Smooth muscle cell (in vitro differentiated cells): ENCODE measurements at regions not wholly inside any gene's neighbourhood (a gene's known extent, or its start where the extent isn't known, plus 50 kb on each side); places are given as distances from the start of the nearest gene placed in this dataset.

Source experiments
- DNase-seq: peaks from one replicate; lab custom pipeline; 2025; ENCODE audit not compliant: unreplicated experiment; lab: John Stamatoyannopoulos, UW
- H2AFZ ChIP-seq: fragments of 200-600 bp; sonication (generic); 2 replicates; pipeline ENCODE4 v1.6.0; 2016; ENCODE audit warnings: antibody characterized with exemption, low read depth, mild to moderate bottlenecking
- H3F3A ChIP-seq: fragments of 200-600 bp; sonication (generic); 2 replicates; pipeline ENCODE4 v1.6.0; 2017; ENCODE audit warnings: antibody characterized with exemption, low read depth
- H3K27ac ChIP-seq: fragments of 200-600 bp; sonication (generic); 2 replicates; pipeline ENCODE4 v1.5.1; 2016; ENCODE audit warnings: low read depth, mild to moderate bottlenecking
- H3K27me3 ChIP-seq: fragments of 200-600 bp; sonication (generic); 2 replicates; pipeline ENCODE4 v1.6.1; 2016; ENCODE audit warnings: low read depth, mild to moderate bottlenecking
- H3K36me3 ChIP-seq: fragments of 200-600 bp; sonication (generic); 2 replicates; pipeline ENCODE4 v1.5.1; 2016; ENCODE audit warnings: low read depth
- H3K4me1 ChIP-seq: fragments of 200-600 bp; sonication (generic); 2 replicates; pipeline ENCODE4 v1.5.1; 2016; ENCODE audit warnings: low read depth
- H3K4me2 ChIP-seq: fragments of 200-600 bp; sonication (generic); 2 replicates; pipeline ENCODE4 v1.6.0; 2016; ENCODE audit warnings: mild to moderate bottlenecking
- H3K4me3 ChIP-seq: fragments of 200-600 bp; sonication (generic); 2 replicates; pipeline ENCODE4 v1.5.1; 2016; ENCODE audit warnings: mild to moderate bottlenecking
- H3K79me2 ChIP-seq: fragments of 200-600 bp; sonication (generic); 2 replicates; pipeline ENCODE4 v1.6.0; 2016; ENCODE audit warnings: low read depth, mild to moderate bottlenecking
- H3K9ac ChIP-seq: fragments of 200-600 bp; sonication (generic); 2 replicates; pipeline ENCODE4 v1.6.0; 2016; ENCODE audit warnings: low read depth
- H3K9me3 ChIP-seq: fragments of 200-600 bp; sonication (generic); replicated peaks from 2 replicates; pipeline ENCODE4 v1.5.1; 2016; ENCODE audit warnings: low read depth
- H4K20me1 ChIP-seq: fragments of 200-600 bp; sonication (generic); 2 replicates; pipeline ENCODE4 v1.6.0; 2016; ENCODE audit warnings: low read depth
- CTCF ChIP-seq: fragments of 200-600 bp; sonication (generic); IDR thresholded peaks from 2 replicates; pipeline ENCODE4 v1.5.1; 2017; ENCODE audit warnings: borderline replicate concordance, mild to moderate bottlenecking, antibody characterized with exemption; ENCODE audit not compliant: insufficient read depth, poor library complexity, severe bottlenecking
- WGBS: methylation state at CpG from one replicate; pipeline ENCODE4 v1.1.7; 2016; ENCODE audit warnings: low lambda C conversion rate; 5-methylcytosine and 5-hydroxymethylcytosine counted together

GRCh38 chr3:124455891-124456290 is 274.4 kb upstream of the UMPS start:
- Histone ChIP-seq H3K9ac (no peak overlapping the region), H3F3A (no peaks in the 10 kb centered on the region), H3K27me3 (no peaks in the 10 kb centered on the region), H3K4me2 (no peak overlapping the region), H3K79me2 (no peaks in the 10 kb centered on the region), H2AFZ (no peak overlapping the region), H3K4me3 (no peak overlapping the region), H3K27ac (no peak overlapping the region), H3K36me3 (no peaks in the 10 kb centered on the region), H3K4me1 (no peaks in the 10 kb centered on the region), H3K9me3 (no peaks in the 10 kb centered on the region), H4K20me1 (no peaks in the 10 kb centered on the region)
- no peak for TF ChIP-seq CTCF
- DNase-seq = no peak

GRCh38 chr3:124456506-124456905 is 273.7 kb upstream of the UMPS start:
- H3F3A ChIP-seq = no peaks in the 10 kb centered on the region
- H2AFZ ChIP-seq = no peak overlapping the region
- H3K9ac ChIP-seq = no peak overlapping the region
- no peak overlapping the region for H3K27ac ChIP-seq
- no peaks in the 10 kb centered on the region for H3K79me2 ChIP-seq
- H3K4me1 ChIP-seq = no peaks in the 10 kb centered on the region
- H4K20me1 ChIP-seq = no peaks in the 10 kb centered on the region
- H3K9me3 ChIP-seq = no peaks in the 10 kb centered on the region
- no peak for TF ChIP-seq CTCF
- WGBS = 97% methylated on average over 11 of the region's 11 CpGs
- H3K27me3 ChIP-seq = no peaks in the 10 kb centered on the region
- no peak overlapping the region for H3K4me3 ChIP-seq
- no peak for DNase-seq
- no peak overlapping the region for H3K4me2 ChIP-seq
- H3K36me3 ChIP-seq = no peaks in the 10 kb centered on the region

- no peaks in the 10 kb centered on the region for H3K4me1 ChIP-seq
- no peak for DNase-seq
These were observed 270.6 kb upstream of the UMPS start for GRCh38 chr3:124459678-124460077.

GRCh38 chr3:124461126-124461525 is 269.1 kb upstream of the UMPS start:
- TF ChIP-seq CTCF = no peak
- no peak for DNase-seq
- Histone ChIP-seq H3K4me2 (no peak overlapping the region), H3K27me3 (no peaks in the 10 kb centered on the region), H3F3A (no peaks in the 10 kb centered on the region), H3K36me3 (no peaks in the 10 kb centered on the region), H4K20me1 (no peaks in the 10 kb centered on the region), H3K27ac (no peak overlapping the region), H3K4me1 (no peaks in the 10 kb centered on the region), H2AFZ (no peak overlapping the region), H3K9ac (no peak overlapping the region), H3K4me3 (no peak overlapping the region), H3K79me2 (no peaks in the 10 kb centered on the region), H3K9me3 (no peaks in the 10 kb centered on the region)
- WGBS = 96% methylated on average over 2 of the region's 2 CpGs

More at GRCh38 chr3:124459678-124460077, 270.6 kb upstream of the UMPS start:
- H3K9ac ChIP-seq = no peak overlapping the region
- H3K27me3 ChIP-seq = no peaks in the 10 kb centered on the region
- no peak overlapping the region for H3K4me2 ChIP-seq
- no peaks in the 10 kb centered on the region for H3K79me2 ChIP-seq
- no peak overlapping the region for H3K27ac ChIP-seq
- no peaks in the 10 kb centered on the region for H3F3A ChIP-seq
- H3K4me3 ChIP-seq = no peak overlapping the region
- no peak overlapping the region for H2AFZ ChIP-seq
- H3K9me3 ChIP-seq = no peaks in the 10 kb centered on the region
- no peak for TF ChIP-seq CTCF
- 77% methylated on average over 2 of the region's 2 CpGs for WGBS
- no peaks in the 10 kb centered on the region for H4K20me1 ChIP-seq
- H3K36me3 ChIP-seq = no peaks in the 10 kb centered on the region
